Breast epithelium (tissue), 4 donors: ENCODE measurements at regions not wholly inside any gene's neighbourhood (a gene's known extent, or its start where the extent isn't known, plus 50 kb on each side); places are given as distances from the start of the nearest gene placed in this dataset.

ENCODE experiments used
- DNase-seq, 2 donors: peaks; one replicate each; pipeline ENCODE4 v3.0.0-alpha.2; 2019; ENCODE audit warnings: low spot score in 2 of 2
- H3K27ac ChIP-seq, 2 donors: fragments of 200-600 bp; sonication (generic) in 1 of 2; one replicate each; pipeline ENCODE4 v1.5.1; 2016 to 2019; ENCODE audit warnings: mild to moderate bottlenecking in 1 of 2
- H3K27me3 ChIP-seq, 2 donors: fragments of 200-600 bp; sonication (generic) in 1 of 2; one replicate each; pipeline versions ENCODE4 v1.5.1 to v1.6.0; 2017 to 2019; ENCODE audit warnings: control low read depth in 1 of 2, mild to moderate bottlenecking in 1 of 2
- H3K36me3 ChIP-seq: fragments of 200-600 bp; one replicate; pipeline ENCODE4 v1.5.1; 2019
- H3K4me1 ChIP-seq, 2 donors: fragments of 200-600 bp; sonication (generic); one replicate each; pipeline ENCODE4 v1.5.1; 2016 to 2019; ENCODE audit warnings: control low read depth in 1 of 2
- H3K4me3 ChIP-seq, 3 donors: fragments of 200-600 bp; sonication (generic); 1 replicate in 2 of 3; 2 replicates in 1 of 3; pipeline ENCODE4 v1.5.1; 2016 to 2019; ENCODE audit warnings: mild to moderate bottlenecking in 3 of 3, moderate library complexity in 2 of 3
- H3K9me3 ChIP-seq, 2 donors: fragments of 200-600 bp; sonication (generic) in 1 of 2; one replicate each; pipeline ENCODE4 v1.5.1; 2016 to 2019; ENCODE audit warnings: control low read depth in 1 of 2
- POLR2A ChIP-seq: fragments of 450-650 bp; IDR thresholded peaks from one replicate; pipeline ENCODE4 v1.6.1; 2016; ENCODE audit warnings: antibody characterized with exemption, mild to moderate bottlenecking, moderate library complexity
- POLR2AphosphoS5 ChIP-seq, 3 donors: sonication (generic); formaldehyde crosslinking; IDR thresholded peaks; one replicate each; pipeline ENCODE4 v1.6.1; 2017; ENCODE audit warnings: antibody characterized with exemption in 3 of 3
- intact Hi-C: fragments of 100-400 bp; cut with DNase I; formaldehyde crosslinking; loops from one replicate; pipeline ENCODE4 v1.15.1; 2023; ENCODE audit warnings: low total_unique reads
- TF ChIP-seq, protein P1 (sequence below), 3 donors: fragments of 450-650 bp; IDR thresholded peaks; one replicate each; pipeline ENCODE4 v1.5.1; 2016 to 2017; ENCODE audit warnings: antibody characterized with exemption in 3 of 3, mild to moderate bottlenecking in 3 of 3, moderate library complexity in 3 of 3

DNA sequence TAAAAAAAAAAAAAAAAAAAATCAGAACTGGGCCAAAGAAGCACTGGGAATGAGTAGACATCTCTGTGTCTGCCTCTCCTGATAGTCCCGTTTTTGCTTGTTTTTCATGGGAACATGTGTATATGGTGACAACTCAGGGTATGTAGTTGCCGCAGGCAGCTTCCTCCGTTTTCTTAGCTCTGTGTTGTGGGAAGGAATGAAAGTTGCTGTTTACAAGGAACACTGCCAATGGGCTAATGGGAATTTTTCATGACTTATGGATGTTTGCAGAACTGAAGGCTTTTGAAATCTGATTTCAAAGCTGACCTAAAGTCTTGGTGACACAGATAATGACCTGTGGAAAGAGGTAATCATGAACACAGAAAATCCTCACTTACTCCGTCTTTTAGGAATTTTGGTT, 146.4 kb upstream of the BTG1 start:
- Histone ChIP-seq H3K27ac (peak overlapping the region in 1 of 2 donors; percentile 7), H3K4me3 (no peak overlapping the region)
- intact Hi-C loops, result no loop called here

DNA sequence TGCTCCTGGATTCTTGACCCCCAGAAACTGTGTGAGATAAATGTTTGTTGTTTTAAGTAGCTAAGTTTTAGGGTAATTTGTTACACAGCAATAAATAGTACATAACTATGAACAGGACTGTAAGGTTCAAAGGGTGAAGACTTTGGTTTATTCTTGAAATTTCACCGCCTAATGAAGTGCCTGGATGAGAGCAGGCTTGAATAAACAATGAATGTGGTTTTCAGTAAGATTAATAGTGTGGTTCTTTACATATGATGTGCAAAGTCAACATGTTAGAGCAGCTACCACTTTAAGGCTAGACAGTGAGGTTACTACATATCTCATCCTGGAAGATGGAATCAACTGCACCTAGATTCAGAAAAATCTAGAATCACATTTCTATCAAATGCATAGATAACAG, 145.2 kb upstream of the BTG1 start:
- Histone ChIP-seq H3K27me3 (no peaks in the 10 kb centered on the region), H3K4me1 (no peaks in the 10 kb centered on the region), H3K27ac (no peak overlapping the region), H3K9me3 (no peaks in the 10 kb centered on the region), H3K36me3 (no peaks in the 10 kb centered on the region), H3K4me3 (no peak overlapping the region)
- DNase-seq, result no peak
- no peak for TF ChIP-seq POLR2A
- intact Hi-C loops, result no loop called here

More for the DNA sequence above, 146.4 kb upstream of the BTG1 start:
- TF ChIP-seq POLR2A (no peak), POLR2AphosphoS5 (IDR thresholded peaks at IDR 0.05) (no peak)
- TF ChIP-seq, protein P1, sequence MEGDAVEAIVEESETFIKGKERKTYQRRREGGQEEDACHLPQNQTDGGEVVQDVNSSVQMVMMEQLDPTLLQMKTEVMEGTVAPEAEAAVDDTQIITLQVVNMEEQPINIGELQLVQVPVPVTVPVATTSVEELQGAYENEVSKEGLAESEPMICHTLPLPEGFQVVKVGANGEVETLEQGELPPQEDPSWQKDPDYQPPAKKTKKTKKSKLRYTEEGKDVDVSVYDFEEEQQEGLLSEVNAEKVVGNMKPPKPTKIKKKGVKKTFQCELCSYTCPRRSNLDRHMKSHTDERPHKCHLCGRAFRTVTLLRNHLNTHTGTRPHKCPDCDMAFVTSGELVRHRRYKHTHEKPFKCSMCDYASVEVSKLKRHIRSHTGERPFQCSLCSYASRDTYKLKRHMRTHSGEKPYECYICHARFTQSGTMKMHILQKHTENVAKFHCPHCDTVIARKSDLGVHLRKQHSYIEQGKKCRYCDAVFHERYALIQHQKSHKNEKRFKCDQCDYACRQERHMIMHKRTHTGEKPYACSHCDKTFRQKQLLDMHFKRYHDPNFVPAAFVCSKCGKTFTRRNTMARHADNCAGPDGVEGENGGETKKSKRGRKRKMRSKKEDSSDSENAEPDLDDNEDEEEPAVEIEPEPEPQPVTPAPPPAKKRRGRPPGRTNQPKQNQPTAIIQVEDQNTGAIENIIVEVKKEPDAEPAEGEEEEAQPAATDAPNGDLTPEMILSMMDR (IDR thresholded peaks at IDR 0.05), result no peak
- no peak for DNase-seq
- Histone ChIP-seq H3K4me1 (no peaks in the 10 kb centered on the region), H3K9me3 (no peaks in the 10 kb centered on the region), H3K36me3 (no peaks in the 10 kb centered on the region), H3K27me3 (no peaks in the 10 kb centered on the region)

DNA sequence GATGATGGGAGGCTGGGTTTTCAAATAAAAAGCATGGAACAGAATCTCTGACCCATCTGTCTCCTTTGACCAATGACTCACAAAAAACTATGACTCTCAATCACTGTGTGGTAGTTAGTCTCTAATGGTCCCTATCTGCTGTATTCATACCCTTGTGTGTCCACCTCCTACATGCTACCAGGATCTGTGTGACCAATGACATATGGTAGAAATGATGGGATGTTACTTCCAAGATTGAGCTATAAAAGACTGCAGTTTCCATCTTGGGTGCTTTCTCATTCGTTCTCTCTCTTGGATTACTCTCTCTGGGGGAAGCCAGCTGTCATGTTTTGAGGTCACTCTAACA, 144.7 kb upstream of the BTG1 start:
- peak overlapping the region in 1 of 2 donors; percentile 18 for H3K27ac ChIP-seq
- H3K4me3 ChIP-seq, result no peak overlapping the region
- no peaks in the 10 kb centered on the region for H3K4me1 ChIP-seq
- intact Hi-C loops, result no loop called here
- TF ChIP-seq POLR2AphosphoS5 (IDR thresholded peaks at IDR 0.05), result no peak
- H3K9me3 ChIP-seq, result no peaks in the 10 kb centered on the region
- no peaks in the 10 kb centered on the region for H3K27me3 ChIP-seq
- DNase-seq, result no peak
- H3K36me3 ChIP-seq, result no peaks in the 10 kb centered on the region

DNA sequence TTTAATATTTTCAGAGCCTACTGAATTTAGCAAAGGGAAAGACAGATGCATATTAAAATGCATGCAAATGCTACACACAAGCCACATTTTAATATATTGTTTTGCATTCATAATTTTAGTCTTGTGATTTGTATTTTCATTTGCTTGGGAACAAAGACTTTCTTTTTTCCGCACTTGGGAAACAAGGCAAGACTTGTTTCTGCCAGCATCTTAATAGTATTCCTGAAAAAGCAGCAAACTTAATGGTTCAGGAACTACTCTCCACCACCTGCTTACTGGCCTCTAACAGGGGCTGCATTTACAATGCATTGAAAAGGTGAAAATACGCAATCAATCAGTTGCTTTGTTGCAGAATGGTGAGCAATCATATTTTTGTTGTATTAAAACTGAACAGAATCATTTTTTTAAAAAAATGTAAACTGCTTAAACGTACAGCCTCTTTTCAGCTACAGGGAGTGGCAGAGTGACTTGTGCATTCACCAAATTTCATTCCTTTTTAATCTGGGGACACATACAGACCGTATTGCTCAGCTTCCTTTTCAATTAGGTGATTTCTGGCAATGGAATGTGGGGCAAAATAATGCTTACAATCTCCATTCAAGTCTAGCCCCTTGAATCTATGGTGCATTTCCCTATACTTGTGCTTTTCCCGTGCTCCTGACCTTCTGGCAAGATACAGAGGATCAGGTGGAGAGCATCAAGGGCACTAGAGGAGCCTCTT, 144.1 kb upstream of the BTG1 start:
- Histone ChIP-seq H3K4me1 (no peaks in the 10 kb centered on the region), H3K36me3 (no peaks in the 10 kb centered on the region), H3K4me3 (no peak overlapping the region), H3K27me3 (no peaks in the 10 kb centered on the region), H3K9me3 (no peaks in the 10 kb centered on the region), H3K27ac (peak overlapping the region in 1 of 2 donors; percentile 78)
- TF ChIP-seq POLR2A, result no peak
- TF ChIP-seq, protein P1 (IDR thresholded peaks at IDR 0.05), result no peak
- TF ChIP-seq POLR2AphosphoS5 (IDR thresholded peaks at IDR 0.05), result no peak
- intact Hi-C loops, result no loop called here
- no peak for DNase-seq

DNA sequence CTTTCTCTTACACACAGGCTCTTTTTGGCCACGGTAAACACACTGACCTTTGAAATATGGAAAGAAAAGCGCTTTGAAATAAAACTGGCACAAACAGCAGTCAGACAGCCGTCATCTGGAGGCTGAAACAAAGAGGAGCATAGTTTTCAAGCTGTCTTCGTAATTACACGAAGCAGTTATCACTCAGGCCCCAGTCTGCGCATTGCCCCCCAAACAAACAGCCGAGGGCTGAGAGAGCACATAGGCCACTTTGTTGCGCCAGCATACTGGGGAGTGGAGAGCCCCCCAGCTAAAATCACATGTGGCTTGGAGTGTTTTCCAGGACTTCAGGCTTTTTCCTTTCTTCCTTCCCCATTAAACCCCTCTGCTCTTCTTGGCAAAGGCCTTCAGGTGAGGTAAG, 142.9 kb upstream of the BTG1 start:
- H3K4me1 ChIP-seq, result no peaks in the 10 kb centered on the region
- H3K9me3 ChIP-seq, result no peaks in the 10 kb centered on the region
- no peak for TF ChIP-seq POLR2A
- TF ChIP-seq, protein P1 (IDR thresholded peaks at IDR 0.05), result no peak
- TF ChIP-seq POLR2AphosphoS5 (IDR thresholded peaks at IDR 0.05), result no peak
- DNase-seq, result no peak
- H3K36me3 ChIP-seq, result no peaks in the 10 kb centered on the region
- intact Hi-C loops, result no loop called here
- H3K27me3 ChIP-seq, result no peaks in the 10 kb centered on the region
- no peak overlapping the region for H3K4me3 ChIP-seq
- H3K27ac ChIP-seq, result peak overlapping the region; percentile 78 to 83

DNA sequence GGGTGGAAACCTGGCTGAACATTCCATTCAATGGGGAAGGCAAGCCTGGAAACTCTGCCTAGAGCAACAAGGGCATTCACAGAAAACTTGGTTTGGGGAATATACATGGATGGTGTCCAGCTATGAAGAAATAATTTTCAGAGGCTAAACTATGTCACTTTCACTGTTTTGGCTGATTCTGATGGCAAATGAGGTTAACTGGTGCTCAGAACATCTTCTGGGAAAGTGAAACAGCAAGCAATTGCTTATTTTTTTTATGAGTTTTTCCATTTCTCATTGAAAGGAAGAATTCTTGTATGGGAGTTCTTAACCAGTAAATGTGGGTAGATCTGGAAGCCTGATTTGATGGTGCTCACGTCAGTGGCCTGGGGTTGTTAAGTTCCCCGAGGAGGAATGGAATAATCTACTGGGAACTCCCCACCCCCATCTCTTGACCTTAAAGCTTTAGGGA, 132.8 kb upstream of the BTG1 start:
- no peak for TF ChIP-seq POLR2AphosphoS5 (IDR thresholded peaks at IDR 0.05)
- TF ChIP-seq, protein P1 (IDR thresholded peaks at IDR 0.05), result no peak
- TF ChIP-seq POLR2A, result no peak
- H3K27ac ChIP-seq, result peak overlapping the region; percentile 53 to 78
- H3K4me1 ChIP-seq, result no peaks in the 10 kb centered on the region
- H3K27me3 ChIP-seq, result no peaks in the 10 kb centered on the region
- no peaks in the 10 kb centered on the region for H3K9me3 ChIP-seq
- DNase-seq, result no peak
- H3K4me3 ChIP-seq, result no peak overlapping the region
- intact Hi-C loops, result no loop called here
- H3K36me3 ChIP-seq, result no peaks in the 10 kb centered on the region
